Fibroblast of the aortic adventitia (primary cell): ENCODE measurements at regions not wholly inside any gene's neighbourhood (a gene's known extent, or its start where the extent isn't known, plus 50 kb on each side); places are given as distances from the start of the nearest gene placed in this dataset.

Experiments used
- DNase-seq: peaks from one replicate; pipeline ENCODE4 v3.0.0-alpha.2; 2010; ENCODE audit warnings: low read depth
- H3K4me3 ChIP-seq: 2 replicates; pipeline ENCODE4 v1.5.1; 2011; ENCODE audit warnings: low read depth, mild to moderate bottlenecking, control low read depth, low read length, moderate library complexity
- TF ChIP-seq, protein P1 (sequence below): IDR thresholded peaks from 2 replicates; pipeline ENCODE4 v1.5.1; 2011; ENCODE audit warnings: mild to moderate bottlenecking, low read length, control low read depth, inconsistent platforms; ENCODE audit not compliant: insufficient read depth

DNA sequence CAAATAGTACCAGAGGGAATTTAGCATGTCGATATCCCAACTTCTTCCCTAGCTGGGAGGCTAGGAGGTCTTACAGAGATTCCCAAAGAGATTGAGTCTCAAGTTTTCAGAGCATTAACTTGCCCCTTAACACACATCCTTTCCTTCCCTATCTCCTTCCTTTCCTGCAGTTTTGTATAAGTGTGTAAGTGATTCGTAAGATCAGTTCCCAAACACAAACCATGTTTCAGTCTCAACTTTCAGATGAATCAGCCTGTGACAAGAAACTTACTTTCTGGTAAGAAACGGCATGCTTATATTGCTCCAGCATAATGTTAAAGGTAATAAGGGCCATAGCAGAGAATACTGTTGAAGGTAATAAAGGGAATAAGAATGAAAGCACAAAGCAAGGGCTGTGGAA lies 472.2 kb downstream of the LIG4 start:
- H3K4me3 ChIP-seq = no peak overlapping the region
- TF ChIP-seq, protein P1, sequence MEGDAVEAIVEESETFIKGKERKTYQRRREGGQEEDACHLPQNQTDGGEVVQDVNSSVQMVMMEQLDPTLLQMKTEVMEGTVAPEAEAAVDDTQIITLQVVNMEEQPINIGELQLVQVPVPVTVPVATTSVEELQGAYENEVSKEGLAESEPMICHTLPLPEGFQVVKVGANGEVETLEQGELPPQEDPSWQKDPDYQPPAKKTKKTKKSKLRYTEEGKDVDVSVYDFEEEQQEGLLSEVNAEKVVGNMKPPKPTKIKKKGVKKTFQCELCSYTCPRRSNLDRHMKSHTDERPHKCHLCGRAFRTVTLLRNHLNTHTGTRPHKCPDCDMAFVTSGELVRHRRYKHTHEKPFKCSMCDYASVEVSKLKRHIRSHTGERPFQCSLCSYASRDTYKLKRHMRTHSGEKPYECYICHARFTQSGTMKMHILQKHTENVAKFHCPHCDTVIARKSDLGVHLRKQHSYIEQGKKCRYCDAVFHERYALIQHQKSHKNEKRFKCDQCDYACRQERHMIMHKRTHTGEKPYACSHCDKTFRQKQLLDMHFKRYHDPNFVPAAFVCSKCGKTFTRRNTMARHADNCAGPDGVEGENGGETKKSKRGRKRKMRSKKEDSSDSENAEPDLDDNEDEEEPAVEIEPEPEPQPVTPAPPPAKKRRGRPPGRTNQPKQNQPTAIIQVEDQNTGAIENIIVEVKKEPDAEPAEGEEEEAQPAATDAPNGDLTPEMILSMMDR = no peak
- DNase-seq = no peak

DNA sequence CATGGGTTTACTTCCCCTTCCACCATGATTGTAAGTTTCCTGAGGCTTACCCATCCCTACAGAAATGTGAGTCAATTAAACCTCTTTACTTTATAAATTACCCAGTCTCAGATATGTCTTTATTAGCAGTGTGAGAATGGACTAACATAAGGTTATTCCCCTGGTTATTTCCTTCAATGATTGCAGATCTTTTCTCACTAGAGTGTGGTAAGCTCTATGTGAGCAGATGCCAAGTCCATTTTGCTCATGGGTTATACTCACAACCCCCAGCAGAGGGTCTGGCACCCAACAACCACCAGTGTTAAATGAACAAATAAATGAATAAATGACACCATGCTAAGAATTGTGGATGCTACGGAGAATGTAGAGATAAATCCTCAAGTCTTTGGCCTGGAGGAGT lies 472.8 kb downstream of the LIG4 start:
- no peak for DNase-seq
- H3K4me3 ChIP-seq = no peak overlapping the region
- TF ChIP-seq, protein P1 = no peak

DNA sequence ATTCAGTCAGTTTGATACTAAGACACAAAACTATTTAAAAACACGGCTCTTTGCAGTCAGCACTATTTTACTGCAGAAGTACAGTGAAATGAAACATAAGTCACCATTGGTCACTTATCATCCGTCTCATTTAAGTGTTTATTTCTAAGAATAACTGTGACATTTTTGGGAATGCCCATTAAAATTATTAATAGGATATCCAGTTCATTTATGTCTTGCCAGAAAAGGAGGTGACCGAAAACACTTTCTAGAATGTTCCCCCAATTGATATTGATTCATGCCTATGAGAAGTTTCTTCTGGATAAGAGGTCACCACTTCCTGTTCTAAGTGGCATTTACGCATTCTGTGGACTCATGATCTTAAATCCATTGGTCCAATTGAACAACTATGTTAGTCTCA lies 477.3 kb downstream of the LIG4 start:
- DNase-seq = no peak
- H3K4me3 ChIP-seq = no peak overlapping the region
- TF ChIP-seq, protein P1 = no peak

DNA sequence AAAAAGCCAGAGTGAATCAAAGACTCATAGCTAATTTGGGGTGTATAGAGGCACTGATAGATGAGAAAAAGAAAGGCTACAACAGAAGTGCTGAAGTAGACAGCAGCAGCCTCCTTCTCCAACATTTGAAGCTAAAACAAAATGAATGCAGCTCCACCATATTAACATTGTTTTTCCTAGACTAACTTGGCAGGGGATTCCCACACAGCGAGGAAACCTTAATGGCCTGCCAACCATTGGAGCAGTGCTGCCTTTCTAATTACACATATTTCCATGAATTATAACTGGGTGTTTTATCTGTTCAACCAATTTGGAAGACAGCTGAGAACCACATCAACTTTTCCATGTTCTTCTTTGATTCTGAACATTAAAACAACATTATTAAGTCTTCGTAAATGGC lies 478.6 kb downstream of the LIG4 start:
- H3K4me3 ChIP-seq = no peak overlapping the region
- DNase-seq = no peak
- TF ChIP-seq, protein P1 = no peak

DNA sequence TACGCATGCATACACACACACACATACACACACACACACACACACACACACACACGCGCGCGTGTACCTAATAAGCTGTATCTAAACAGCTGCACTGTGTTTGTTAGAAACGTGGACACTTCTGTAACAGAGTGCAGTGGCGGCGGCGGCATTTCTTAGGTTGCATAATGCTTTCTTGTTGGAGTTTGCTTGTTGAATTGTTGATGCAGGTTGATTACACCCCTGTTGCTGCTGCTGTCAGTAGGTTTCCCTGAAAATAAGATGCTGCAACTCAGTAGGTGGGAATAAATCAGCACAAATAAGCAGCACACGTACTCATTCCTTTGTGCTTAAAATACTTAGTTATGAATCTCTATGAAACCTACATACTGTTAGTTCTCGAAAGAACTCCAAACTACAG lies 479.2 kb downstream of the LIG4 start:
- TF ChIP-seq, protein P1 = no peak
- H3K4me3 ChIP-seq = no peak overlapping the region
- no peak for DNase-seq

DNA sequence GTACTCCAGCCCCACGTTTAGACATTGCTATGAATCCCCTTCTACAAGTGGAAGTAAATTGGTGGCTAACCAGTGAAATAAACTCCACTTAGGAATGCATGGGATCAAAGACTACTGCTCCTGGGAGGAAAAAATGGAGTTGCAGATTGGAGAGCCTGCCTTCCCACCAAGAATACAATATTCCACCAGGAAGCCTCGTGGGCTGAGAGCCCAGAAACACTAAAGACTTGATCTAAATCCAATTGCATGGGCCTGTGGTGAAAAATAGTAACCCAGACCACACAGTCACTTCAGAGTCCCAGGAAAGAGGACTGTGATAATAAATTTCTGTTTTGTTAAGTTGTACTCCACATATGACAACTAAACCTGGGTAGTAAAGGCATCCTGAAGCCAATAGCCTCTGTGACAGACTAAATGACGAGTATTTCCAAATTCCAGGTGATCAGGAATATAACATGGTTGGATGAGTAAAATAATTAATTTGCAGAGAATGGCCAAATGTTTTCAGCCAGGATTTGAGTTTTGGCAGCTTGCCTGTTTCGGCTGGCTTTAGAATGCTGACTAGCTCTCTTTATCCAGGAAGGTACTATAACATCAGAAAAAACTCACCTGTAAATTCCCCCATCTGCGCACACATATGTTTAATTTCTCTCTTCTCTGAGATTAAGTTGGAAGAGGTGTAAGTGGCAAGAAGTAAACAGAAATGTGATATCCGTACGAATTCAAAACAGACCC lies 480.3 kb downstream of the LIG4 start:
- no peak overlapping the region for H3K4me3 ChIP-seq
- DNase-seq = no peak
- TF ChIP-seq, protein P1 = no peak

DNA sequence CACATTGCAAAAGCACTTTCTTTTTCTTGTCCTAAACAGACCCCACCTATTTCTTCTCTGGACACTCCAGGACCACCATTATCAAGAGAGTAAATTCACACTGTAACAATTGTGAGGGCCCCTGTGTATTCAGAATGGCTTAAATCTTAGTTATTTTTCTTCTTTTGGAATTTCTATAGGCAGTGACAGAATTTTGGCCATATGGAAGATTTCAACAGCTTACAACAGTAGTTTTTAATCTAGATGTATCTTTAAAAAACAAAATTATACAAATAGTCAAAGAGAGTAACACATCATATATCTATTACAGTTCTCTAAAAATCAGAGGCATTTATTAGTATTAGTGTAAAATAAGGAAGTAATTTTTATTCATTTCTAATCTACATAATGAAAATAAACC lies 482.1 kb downstream of the LIG4 start:
- TF ChIP-seq, protein P1 = no peak
- no peak overlapping the region for H3K4me3 ChIP-seq
- DNase-seq = no peak
